HCT116 (cell line): ENCODE measurements at regions not wholly inside any gene's neighbourhood (a gene's known extent, or its start where the extent isn't known, plus 50 kb on each side); places are given as distances from the start of the nearest gene placed in this dataset.
"Not testable (repeated sequence)": the region's sequence is repeated elsewhere in the genome, so short reads cannot be mapped to it uniquely, and the experiment has no call there.

Source experiments
- ATAC-seq: fragments of 200-7000 bp; cut with Tn5 transposase; 2 replicates; pipeline ENCODE4 v1.9.1; 2020; ENCODE audit warnings: mild to moderate bottlenecking, moderate library complexity
- BruUV-seq: library from RNA; stranded (reverse); fragments of 400-500 nt; replicated peaks from 2 replicates; lab custom pipeline; 2021; lab: Mats Ljungman, UMichigan
- CTCF ChIA-PET: fragments of 300-600 bp; sonication (Branson Sonifier 250); formaldehyde crosslinking; loops from one replicate; lab custom pipeline; 2021; ENCODE audit warnings: antibody characterized with exemption; lab: Charles Lee
- POLR2A ChIA-PET: fragments of 300-600, 350-600 bp; sonication (Branson Sonifier 250); formaldehyde crosslinking; loops from one replicate; lab custom pipeline; 2021; ENCODE audit warnings: antibody characterized with exemption; lab: Charles Lee
- RAD21 ChIA-PET, 2 experiments: fragments of 300-600 bp; sonication (Branson Sonifier 250); formaldehyde crosslinking; loops; one replicate each; lab custom pipeline; 2023; ENCODE audit warnings: low total read pairs in 2 of 2; ENCODE audit not compliant: uncharacterized antibody in 2 of 2, unreplicated experiment in 2 of 2, low non-redundant PET in 1 of 2; lab: Charles Lee
- DNase-seq: peaks from one replicate; pipeline ENCODE4 v3.0.0-alpha.2; 2010; ENCODE audit warnings: low read depth, low spot score
- H2AFZ ChIP-seq: fragments of 200-600 bp; shearing (Covaris generic), sonication (generic); 2 replicates; pipeline ENCODE4 v1.6.1; 2017; ENCODE audit warnings: low read depth, mixed run types, mixed read lengths, antibody characterized with exemption, low read length; ENCODE audit not compliant: poor library complexity, severe bottlenecking
- H3K27ac ChIP-seq: 2 replicates; pipeline ENCODE4 v1.5.1; 2012; ENCODE audit warnings: low read depth, low read length
- H3K27me3 ChIP-seq: fragments of 200-600 bp; sonication (generic); 2 replicates; pipeline ENCODE4 v1.6.1; 2016; ENCODE audit warnings: mixed run types, low read length, mixed read lengths; ENCODE audit not compliant: insufficient read depth
- H3K36me3 ChIP-seq, 2 experiments: fragments of 200-500 bp in 1 of 2; fragments of 200-600 bp in 1 of 2; sonication (Bioruptor generic) in 1 of 2; sonication (generic) in 1 of 2; 2 replicates each; pipeline versions ENCODE4 v1.5.1 to v1.6.1; 2014 to 2016; ENCODE audit warnings: low read length in 2 of 2, inconsistent platforms in 1 of 2, mixed read lengths in 1 of 2, mixed run types in 1 of 2; ENCODE audit not compliant: insufficient read depth in 2 of 2, control insufficient read depth in 1 of 2
- H3K4me1 ChIP-seq, 2 experiments: fragments of 200-600 bp in 1 of 2; sonication (generic) in 1 of 2; 2 replicates each; pipeline versions ENCODE4 v1.5.1 to v1.6.1; 2012 to 2017; ENCODE audit warnings: low read length in 2 of 2, inconsistent platforms in 1 of 2, mild to moderate bottlenecking in 1 of 2, mixed read lengths in 1 of 2, mixed run types in 1 of 2, moderate library complexity in 1 of 2; ENCODE audit not compliant: insufficient read depth in 2 of 2, control insufficient read depth in 1 of 2
- H3K4me2 ChIP-seq: fragments of 200-600 bp; sonication (generic); 2 replicates; pipeline ENCODE4 v1.6.1; 2017; ENCODE audit warnings: mixed run types, low read length, mixed read lengths
- H3K4me3 ChIP-seq, 2 experiments: fragments of 200-600 bp in 1 of 2; sonication (generic) in 1 of 2; replicated peaks in 1 of 2; 2 replicates each; pipeline ENCODE4 v1.5.1; 2011 to 2016; ENCODE audit warnings: low read length in 2 of 2, control low read depth in 1 of 2, low read depth in 1 of 2, mild to moderate bottlenecking in 1 of 2, mixed read lengths in 1 of 2, mixed run types in 1 of 2
- H3K79me2 ChIP-seq: fragments of 200-600 bp; sonication (generic); 2 replicates; pipeline ENCODE4 v1.6.1; 2017; ENCODE audit warnings: mild to moderate bottlenecking, mixed run types, low read length, moderate library complexity, mixed read lengths; ENCODE audit not compliant: insufficient read depth
- H3K9ac ChIP-seq: fragments of 200-600 bp; sonication (generic); 2 replicates; pipeline ENCODE4 v1.6.1; 2016; ENCODE audit warnings: low read length, mixed read lengths
- H3K9me2 ChIP-seq: fragments of 200-600 bp; sonication (generic), shearing (Covaris generic); 2 replicates; pipeline ENCODE4 v1.6.1; 2017; ENCODE audit warnings: mixed run types, mild to moderate bottlenecking, moderate library complexity; ENCODE audit not compliant: insufficient read depth
- H3K9me3 ChIP-seq, 2 experiments: fragments of 200-500 bp in 1 of 2; fragments of 200-600 bp in 1 of 2; sonication (Bioruptor generic) in 1 of 2; sonication (generic) in 1 of 2; 2 replicates each; pipeline ENCODE4 v1.6.1; 2014 to 2017; ENCODE audit warnings: low read length in 2 of 2, mixed read lengths in 2 of 2, inconsistent platforms in 1 of 2, low read depth in 1 of 2, mild to moderate bottlenecking in 1 of 2, mixed run types in 1 of 2, moderate library complexity in 1 of 2; ENCODE audit not compliant: control insufficient read depth in 1 of 2, insufficient read depth in 1 of 2
- H4K20me1 ChIP-seq: fragments of 200-600 bp; sonication (generic), shearing (Covaris generic); 2 replicates; pipeline ENCODE4 v1.6.1; 2017; ENCODE audit warnings: mixed run types, mild to moderate bottlenecking, moderate library complexity; ENCODE audit not compliant: insufficient read depth
- ATF3 ChIP-seq: IDR thresholded peaks from 2 replicates; pipeline ENCODE4 v1.6.1; 2012
- CBX3 ChIP-seq: IDR thresholded peaks from 2 replicates; pipeline ENCODE4 v1.6.1; 2012; ENCODE audit warnings: low read depth
- CEBPB ChIP-seq: IDR thresholded peaks from 2 replicates; pipeline ENCODE4 v1.6.1; 2012; ENCODE audit warnings: low read depth
- EGR1 ChIP-seq: IDR thresholded peaks from 2 replicates; pipeline ENCODE4 v1.6.1; 2012; ENCODE audit warnings: low read depth
- EZH2 ChIP-seq: fragments of 200-600 bp; sonication (generic); IDR thresholded peaks from 2 replicates; pipeline ENCODE4 v1.6.1; 2017; ENCODE audit warnings: antibody characterized with exemption, mixed run types
- EZH2phosphoT487 ChIP-seq: fragments of 200-600 bp; IDR thresholded peaks from 2 replicates; pipeline ENCODE4 v1.6.1; 2018; ENCODE audit warnings: antibody characterized with exemption, borderline replicate concordance
- FOSL1 ChIP-seq: IDR thresholded peaks from 2 replicates; pipeline ENCODE4 v1.6.1; 2012; ENCODE audit warnings: low read depth
- JUND ChIP-seq: IDR thresholded peaks from 2 replicates; pipeline ENCODE4 v1.6.1; 2012
- MAX ChIP-seq: IDR thresholded peaks from 2 replicates; pipeline ENCODE4 v1.6.1; 2012
- POLR2AphosphoS5 ChIP-seq: IDR thresholded peaks from 2 replicates; pipeline ENCODE4 v1.6.1; 2011; ENCODE audit warnings: mild to moderate bottlenecking, low read depth, low read length, moderate library complexity
- RAD21 ChIP-seq: IDR thresholded peaks from 2 replicates; pipeline ENCODE4 v1.6.1; 2012; ENCODE audit warnings: low read depth, mild to moderate bottlenecking
- REST ChIP-seq: IDR thresholded peaks from 2 replicates; pipeline ENCODE4 v1.6.1; 2012; ENCODE audit warnings: low read depth
- SIN3A ChIP-seq: IDR thresholded peaks from 2 replicates; pipeline ENCODE4 v1.6.1; 2012; ENCODE audit warnings: low read depth
- SP1 ChIP-seq: IDR thresholded peaks from 2 replicates; pipeline ENCODE4 v1.6.1; 2012; ENCODE audit warnings: low read depth
- SRF ChIP-seq: IDR thresholded peaks from 2 replicates; pipeline ENCODE4 v1.6.1; 2012; ENCODE audit warnings: low read depth
- ZFX ChIP-seq: fragments of 450-650 bp; IDR thresholded peaks from 2 replicates; pipeline ENCODE4 v1.6.1; 2017
- intact Hi-C: fragments of 100-400 bp; cut with micrococcal nuclease; formaldehyde crosslinking; loops from 2 replicates; pipeline ENCODE4 v1.10.0; 2022

GRCh38 chr4:29113960-29114359, 1606.2 kb upstream of the PCDH7 start:
- Histone ChIP-seq H4K20me1 (no peaks in the 10 kb centered on the region), H3K4me1 (no peaks in the 10 kb centered on the region), H3K36me3 (no peaks in the 10 kb centered on the region), H3K9ac (no peak overlapping the region), H2AFZ (no peak overlapping the region), H3K4me2 (no peak overlapping the region), H3K27me3 (no peaks in the 10 kb centered on the region), H3K79me2 (no peaks in the 10 kb centered on the region), H3K4me3 (no peak overlapping the region), H3K9me3 (no peaks in the 10 kb centered on the region), H3K27ac (no peak overlapping the region), H3K9me2 (no peaks in the 10 kb centered on the region)
- TF ChIP-seq CEBPB, result no peak
- TF ChIP-seq FOSL1, result no peak
- TF ChIP-seq CBX3, result no peak
- no peak for TF ChIP-seq EGR1
- TF ChIP-seq EZH2phosphoT487, result no peak
- no peak for TF ChIP-seq REST
- no peak for TF ChIP-seq POLR2AphosphoS5
- TF ChIP-seq SP1, result no peak
- no peak for TF ChIP-seq SIN3A
- TF ChIP-seq JUND, result no peak
- TF ChIP-seq MAX, result no peak
- no peak for TF ChIP-seq ATF3
- TF ChIP-seq EZH2, result no peak
- TF ChIP-seq SRF, result no peak
- TF ChIP-seq RAD21, result no peak
- no peak for TF ChIP-seq ZFX
- intact Hi-C loops, result no loop called here
- no peak for ATAC-seq
- BruUV-seq, result no TSS peak
- ChIA-PET POLR2A (no interaction called here), CTCF (no interaction called here), RAD21 (no interaction called here)
- no peak for DNase-seq

- H3K9me2 ChIP-seq, H2AFZ ChIP-seq, DNase-seq, CTCF ChIA-PET, H3K9ac ChIP-seq, H3K4me3 ChIP-seq, RAD21 ChIA-PET, POLR2A ChIA-PET, BruUV-seq, H3K4me2 ChIP-seq, H3K36me3 ChIP-seq, ATAC-seq, H3K27ac ChIP-seq, intact Hi-C loops, H3K4me1 ChIP-seq, H3K27me3 ChIP-seq, H3K9me3 ChIP-seq, H3K79me2 ChIP-seq, H4K20me1 ChIP-seq: not testable (repeated sequence)
Observed at GRCh38 chr4:29117231-29117722, 1602.9 kb upstream of the PCDH7 start.
